ENCODE measurements at regions not wholly inside any gene's neighbourhood (a gene's known extent, or its start where the extent isn't known, plus 50 kb on each side); places are given as distances from the start of the nearest gene placed in this dataset.
"Not testable (repeated sequence)": the region's sequence is repeated elsewhere in the genome, so short reads cannot be mapped to it uniquely, and the experiment has no call there.

DNA sequence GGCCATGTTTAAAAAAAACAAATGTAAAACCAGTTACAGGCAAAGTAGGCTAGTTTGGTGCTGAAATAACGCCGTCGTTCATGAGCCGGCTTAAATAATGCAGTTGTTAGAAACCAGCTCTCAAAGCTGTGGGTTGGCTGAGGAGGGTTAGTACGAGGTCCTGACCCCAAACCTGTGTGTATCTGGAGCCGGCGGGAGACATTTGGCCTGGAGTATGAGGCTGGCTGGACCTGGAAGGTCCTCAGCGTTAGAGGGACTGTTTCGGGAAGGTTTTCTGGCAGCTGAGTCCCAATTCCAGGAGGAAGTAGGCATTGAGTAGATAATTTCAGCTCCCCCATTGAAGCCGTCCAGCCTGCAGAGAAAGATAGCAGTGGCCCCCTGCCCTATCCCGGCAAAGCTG is 73.4 kb upstream of the PPP2R3B start:
- WGBS (ENCODE audit: insufficient coverage), result 93% methylated on average over 10 of the region's 11 CpGs

GRCh38 chrX:460823-461640 is 74.3 kb upstream of the PPP2R3B start:
- no peaks in the 10 kb centered on the region for H3K9me3 ChIP-seq
- peaks cover 0 to 3% of the 10 kb centered on the region in 2 experiments for H3K27me3 ChIP-seq (replicated peaks in 1 of 2; ENCODE audit: control insufficient read depth in 2 of 2, extremely low read depth in 1 of 2, insufficient read depth in 2 of 2, low read length in 1 of 2)
- Mint-ChIP-seq H3K4me3 (no peak overlapping the region), H3K4me1 (no peaks in the 10 kb centered on the region), H3K27me3 (peaks cover 14 to 16% of the 10 kb centered on the region in 2 donors), H3K27ac (no peak overlapping the region), H3K9me3 (peaks cover 0 to 22% (median 3%) of the 10 kb centered on the region in 3 donors), H3K36me3 (no peaks in the 10 kb centered on the region)
- POLR2A ChIA-PET, result no interaction called here
- 97% methylated on average over 37 of the region's 45 CpGs for WGBS (ENCODE audit: insufficient coverage)
- ATAC-seq (replicated peaks in 1 of 4) (no peak), DNase-seq (no peak)
- H3K4me3 ChIP-seq (ENCODE audit: control insufficient read depth in 1 of 2, extremely low read depth in 1 of 2, low read length in 1 of 2), result no peak overlapping the region
- CTCF ChIA-PET, result no interaction called here
- no peaks in the 10 kb centered on the region for H3K4me1 ChIP-seq (ENCODE audit: control insufficient read depth in 1 of 2, extremely low read depth in 1 of 2, insufficient read depth in 2 of 2, low read length in 2 of 2)
- H3K27ac ChIP-seq (ENCODE audit: low read length), result no peak overlapping the region
- no peaks in the 10 kb centered on the region for H3K36me3 ChIP-seq (ENCODE audit: control insufficient read depth in 2 of 2, extremely low read depth in 1 of 2, insufficient read depth in 1 of 2, low read length in 1 of 2)

More for the DNA sequence above, 73.4 kb upstream of the PPP2R3B start:
- Mint-ChIP-seq H3K9me3 (peaks cover 0 to 22% (median 3%) of the 10 kb centered on the region in 3 donors), H3K27me3 (peaks cover 16 to 19% of the 10 kb centered on the region in 2 donors), H3K27ac (no peak overlapping the region), H3K4me3 (no peak overlapping the region), H3K36me3 (no peaks in the 10 kb centered on the region), H3K4me1 (no peaks in the 10 kb centered on the region)
- ATAC-seq (replicated peaks in 1 of 4) (no peak), DNase-seq (no peak)
- ChIA-PET POLR2A (no interaction called here), CTCF (no interaction called here)
- Histone ChIP-seq H3K27ac (ENCODE audit: low read length) (no peak overlapping the region), H3K27me3 (replicated peaks in 1 of 2; ENCODE audit: control insufficient read depth in 2 of 2, extremely low read depth in 1 of 2, insufficient read depth in 2 of 2, low read length in 1 of 2) (peaks cover 0 to 5% of the 10 kb centered on the region in 2 experiments), H3K36me3 (ENCODE audit: control insufficient read depth in 2 of 2, extremely low read depth in 1 of 2, insufficient read depth in 1 of 2, low read length in 1 of 2) (no peaks in the 10 kb centered on the region), H3K4me1 (ENCODE audit: control insufficient read depth in 1 of 2, extremely low read depth in 1 of 2, insufficient read depth in 2 of 2, low read length in 2 of 2) (no peaks in the 10 kb centered on the region), H3K9me3 (no peaks in the 10 kb centered on the region), H3K4me3 (ENCODE audit: control insufficient read depth in 1 of 2, extremely low read depth in 1 of 2, low read length in 1 of 2) (no peak overlapping the region)

DNA sequence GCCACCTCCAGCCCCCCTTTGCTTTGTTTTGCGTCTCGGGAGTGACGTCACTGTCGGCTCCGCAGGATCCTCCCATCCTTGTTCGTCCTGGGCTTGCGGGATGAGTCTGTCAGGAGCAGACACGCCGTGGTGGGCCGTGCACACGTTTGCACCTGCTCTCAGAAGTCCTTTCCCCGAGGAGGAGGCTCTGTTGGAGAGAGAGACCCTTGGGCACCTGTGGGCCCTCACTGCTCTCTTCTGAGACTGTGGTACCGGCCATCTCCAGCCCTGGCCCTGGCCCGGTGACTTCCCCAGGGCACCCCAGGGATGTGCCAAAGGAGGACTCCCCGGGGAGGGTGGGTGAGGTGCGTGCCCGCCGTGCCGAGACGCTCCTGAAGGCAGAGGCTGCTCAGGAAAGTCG is 76.1 kb upstream of the PPP2R3B start:
- Mint-ChIP-seq H3K9me3 (peaks cover 0 to 14% (median 3%) of the 10 kb centered on the region in 3 donors), H3K4me1 (no peaks in the 10 kb centered on the region), H3K27me3 (no peaks in the 10 kb centered on the region), H3K36me3 (no peaks in the 10 kb centered on the region), H3K4me3 (no peak overlapping the region), H3K27ac (no peak overlapping the region)
- CTCF ChIA-PET, result no interaction called here
- Histone ChIP-seq H3K4me1 (ENCODE audit: control insufficient read depth in 1 of 2, extremely low read depth in 1 of 2, insufficient read depth in 2 of 2, low read length in 2 of 2) (no peaks in the 10 kb centered on the region), H3K27ac (ENCODE audit: low read length) (no peak overlapping the region), H3K36me3 (ENCODE audit: control insufficient read depth in 2 of 2, extremely low read depth in 1 of 2, insufficient read depth in 1 of 2, low read length in 1 of 2) (no peaks in the 10 kb centered on the region), H3K9me3 (no peaks in the 10 kb centered on the region), H3K4me3 (ENCODE audit: control insufficient read depth in 1 of 2, extremely low read depth in 1 of 2, low read length in 1 of 2) (no peak overlapping the region), H3K27me3 (replicated peaks in 1 of 2; ENCODE audit: control insufficient read depth in 2 of 2, extremely low read depth in 1 of 2, insufficient read depth in 2 of 2, low read length in 1 of 2) (no peaks in the 10 kb centered on the region)
- ATAC-seq (replicated peaks in 1 of 4), result no peak
- 94% methylated on average over 21 of the region's 21 CpGs for WGBS (ENCODE audit: insufficient coverage)
- no peak for DNase-seq
- POLR2A ChIA-PET, result no interaction called here

DNA sequence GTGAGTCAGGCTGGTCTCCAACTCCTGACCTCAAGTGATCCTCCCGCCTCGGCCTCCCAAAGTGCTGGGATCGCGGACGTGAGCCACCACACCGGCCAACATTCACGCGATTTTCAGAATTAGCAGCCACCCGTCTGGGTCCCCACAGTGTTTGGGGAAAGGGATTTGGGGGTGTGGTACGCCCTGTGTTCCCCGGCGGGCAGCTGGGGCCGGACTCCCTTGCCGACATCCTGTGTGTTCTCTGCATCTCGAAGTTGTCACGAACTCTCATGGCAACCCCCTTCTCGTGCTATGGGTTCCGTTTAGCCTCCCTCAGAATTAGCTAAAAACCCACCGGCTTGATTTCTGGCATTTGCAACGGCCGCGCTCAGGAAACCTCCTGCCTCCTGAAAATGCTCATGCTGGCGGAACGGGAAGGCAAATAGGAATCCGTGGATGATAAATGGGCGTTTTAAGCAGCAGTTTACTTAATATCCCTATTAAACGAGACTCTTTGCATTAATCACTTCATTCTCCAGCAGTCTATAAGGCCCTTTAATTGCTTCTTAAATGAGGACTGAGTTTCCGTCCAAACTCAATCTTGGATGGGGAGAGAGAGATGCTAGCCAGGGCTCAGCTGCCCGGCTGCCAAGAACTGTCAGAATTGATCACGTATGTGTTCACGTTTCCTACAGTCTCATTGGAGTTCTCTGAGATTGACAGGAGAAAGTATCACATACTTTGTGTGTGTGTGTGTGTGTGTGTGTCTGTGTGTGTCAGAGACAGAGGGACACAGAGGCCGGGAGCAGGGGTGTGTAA is 78.9 kb upstream of the PPP2R3B start:
- Mint-ChIP-seq H3K27ac (no peak overlapping the region), H3K9me3 (peaks cover 0 to 14% (median 3%) of the 10 kb centered on the region in 3 donors), H3K4me1 (no peaks in the 10 kb centered on the region), H3K36me3 (no peaks in the 10 kb centered on the region), H3K27me3 (no peaks in the 10 kb centered on the region), H3K4me3 (no peak overlapping the region)
- ATAC-seq (replicated peaks in 1 of 4), result no peak
- Histone ChIP-seq H3K4me3 (ENCODE audit: control insufficient read depth in 1 of 2, extremely low read depth in 1 of 2, low read length in 1 of 2) (no peak overlapping the region), H3K9me3 (no peaks in the 10 kb centered on the region), H3K4me1 (ENCODE audit: control insufficient read depth in 1 of 2, extremely low read depth in 1 of 2, insufficient read depth in 2 of 2, low read length in 2 of 2) (no peaks in the 10 kb centered on the region), H3K27me3 (replicated peaks in 1 of 2; ENCODE audit: control insufficient read depth in 2 of 2, extremely low read depth in 1 of 2, insufficient read depth in 2 of 2, low read length in 1 of 2) (no peaks in the 10 kb centered on the region), H3K36me3 (ENCODE audit: control insufficient read depth in 2 of 2, extremely low read depth in 1 of 2, insufficient read depth in 1 of 2, low read length in 1 of 2) (no peaks in the 10 kb centered on the region), H3K27ac (ENCODE audit: low read length) (no peak overlapping the region)
- POLR2A ChIA-PET, result no interaction called here
- CTCF ChIA-PET, result no interaction called here
- no peak for DNase-seq
- WGBS (ENCODE audit: insufficient coverage), result 98% methylated on average over 21 of the region's 32 CpGs

GRCh38 chrX:466836-467235 is 80.1 kb upstream of the PPP2R3B start:
- H3K27me3 Mint-ChIP-seq; DNase-seq; H3K27me3 ChIP-seq (replicated peaks in 1 of 2; ENCODE audit: control insufficient read depth in 2 of 2, extremely low read depth in 1 of 2, insufficient read depth in 2 of 2, low read length in 1 of 2); H3K4me1 ChIP-seq (ENCODE audit: control insufficient read depth in 1 of 2, extremely low read depth in 1 of 2, insufficient read depth in 2 of 2, low read length in 2 of 2); H3K36me3 ChIP-seq (ENCODE audit: control insufficient read depth in 2 of 2, extremely low read depth in 1 of 2, insufficient read depth in 1 of 2, low read length in 1 of 2); H3K4me1 Mint-ChIP-seq; POLR2A ChIA-PET; H3K4me3 Mint-ChIP-seq; CTCF ChIA-PET; H3K9me3 Mint-ChIP-seq; H3K4me3 ChIP-seq (ENCODE audit: control insufficient read depth in 1 of 2, extremely low read depth in 1 of 2, low read length in 1 of 2); H3K36me3 Mint-ChIP-seq; ATAC-seq (replicated peaks in 1 of 4); H3K27ac Mint-ChIP-seq; H3K27ac ChIP-seq (ENCODE audit: low read length); H3K9me3 ChIP-seq: not testable (repeated sequence)
- no CpG with 5 or more reads among the region's 17 CpGs for WGBS (ENCODE audit: insufficient coverage)

DNA sequence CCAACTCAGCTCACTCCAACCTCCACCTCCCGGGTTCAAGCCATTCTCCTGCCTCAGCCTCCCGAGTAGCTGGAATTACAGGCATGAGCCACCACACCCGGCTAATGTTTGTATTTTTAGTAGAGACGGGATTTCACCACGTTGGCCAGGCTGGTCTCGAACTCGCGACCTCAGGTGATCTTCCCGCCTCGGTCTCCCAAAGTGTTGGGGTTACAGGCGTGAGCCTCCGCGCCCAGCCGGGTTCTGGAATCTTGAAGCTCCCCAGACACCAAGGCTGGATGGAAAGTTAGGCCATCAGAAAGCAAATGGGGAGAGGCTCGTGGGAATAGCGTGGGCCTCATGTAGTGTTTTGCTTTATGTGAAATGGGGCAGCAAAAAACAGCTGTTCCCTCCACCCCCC is 81.0 kb upstream of the PPP2R3B start:
- ATAC-seq (replicated peaks in 1 of 4); H3K27me3 ChIP-seq (replicated peaks in 1 of 2; ENCODE audit: control insufficient read depth in 2 of 2, extremely low read depth in 1 of 2, insufficient read depth in 2 of 2, low read length in 1 of 2); H3K4me3 Mint-ChIP-seq; POLR2A ChIA-PET; DNase-seq; H3K36me3 Mint-ChIP-seq; H3K4me3 ChIP-seq (ENCODE audit: control insufficient read depth in 1 of 2, extremely low read depth in 1 of 2, low read length in 1 of 2); H3K9me3 ChIP-seq; H3K27ac Mint-ChIP-seq; H3K4me1 Mint-ChIP-seq; H3K4me1 ChIP-seq (ENCODE audit: control insufficient read depth in 1 of 2, extremely low read depth in 1 of 2, insufficient read depth in 2 of 2, low read length in 2 of 2); H3K27me3 Mint-ChIP-seq; H3K36me3 ChIP-seq (ENCODE audit: control insufficient read depth in 2 of 2, extremely low read depth in 1 of 2, insufficient read depth in 1 of 2, low read length in 1 of 2); H3K27ac ChIP-seq (ENCODE audit: low read length); CTCF ChIA-PET: not testable (repeated sequence)
- WGBS (ENCODE audit: insufficient coverage), result 85% methylated on average over 11 of the region's 16 CpGs
- H3K9me3 Mint-ChIP-seq, result peaks cover 0 to 10% (median 0%) of the 10 kb centered on the region in 3 donors

Measured in T-cell (primary cell).